Esophagus muscularis mucosa (tissue), 4 donors: ENCODE measurements at regions not wholly inside any gene's neighbourhood (a gene's known extent, or its start where the extent isn't known, plus 50 kb on each side); places are given as distances from the start of the nearest gene placed in this dataset.

Experiments used
- EP300 ChIP-seq: sonication (generic); formaldehyde crosslinking; IDR thresholded peaks from one replicate; pipeline ENCODE4 v1.6.1; 2017; ENCODE audit warnings: antibody characterized with exemption
- POLR2A ChIP-seq: fragments of 450-650 bp; IDR thresholded peaks from one replicate; pipeline ENCODE4 v1.6.1; 2017; ENCODE audit warnings: antibody characterized with exemption, moderate library complexity, mild to moderate bottlenecking, low read depth
- POLR2AphosphoS5 ChIP-seq, 2 donors: sonication (generic); formaldehyde crosslinking; IDR thresholded peaks; one replicate each; pipeline ENCODE4 v1.6.1; 2017; ENCODE audit warnings: antibody characterized with exemption in 2 of 2
- TF ChIP-seq, protein P1 (sequence below), 3 experiments: fragments of 200-600 bp in 2 of 3; fragments of 450-650 bp in 1 of 3; sonication (generic) in 2 of 3; IDR thresholded peaks; one replicate each; pipeline ENCODE4 v1.5.1; 2017 to 2019; ENCODE audit warnings: antibody characterized with exemption in 3 of 3, mild to moderate bottlenecking in 2 of 3, moderate library complexity in 1 of 3

DNA sequence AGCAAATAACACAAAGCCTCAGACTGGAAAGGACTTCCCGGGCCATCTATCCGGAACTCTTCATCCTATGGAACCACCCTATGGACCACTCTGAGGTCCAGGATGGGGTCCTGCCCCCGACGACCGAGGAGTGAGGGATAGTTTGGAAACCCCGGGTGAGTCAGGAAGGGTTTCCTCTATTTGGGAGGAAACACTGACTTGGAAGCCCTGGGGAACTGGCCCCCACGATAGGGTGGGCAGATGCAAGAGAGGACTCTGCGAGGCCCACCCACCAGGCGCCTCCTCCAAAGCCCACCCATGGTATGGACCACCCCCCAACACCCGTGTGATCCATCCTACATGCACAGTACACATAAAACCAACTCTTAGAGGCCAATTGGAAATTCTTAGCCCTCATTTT is 69.4 kb downstream of the CPN2 start:
- TF ChIP-seq, protein P1, sequence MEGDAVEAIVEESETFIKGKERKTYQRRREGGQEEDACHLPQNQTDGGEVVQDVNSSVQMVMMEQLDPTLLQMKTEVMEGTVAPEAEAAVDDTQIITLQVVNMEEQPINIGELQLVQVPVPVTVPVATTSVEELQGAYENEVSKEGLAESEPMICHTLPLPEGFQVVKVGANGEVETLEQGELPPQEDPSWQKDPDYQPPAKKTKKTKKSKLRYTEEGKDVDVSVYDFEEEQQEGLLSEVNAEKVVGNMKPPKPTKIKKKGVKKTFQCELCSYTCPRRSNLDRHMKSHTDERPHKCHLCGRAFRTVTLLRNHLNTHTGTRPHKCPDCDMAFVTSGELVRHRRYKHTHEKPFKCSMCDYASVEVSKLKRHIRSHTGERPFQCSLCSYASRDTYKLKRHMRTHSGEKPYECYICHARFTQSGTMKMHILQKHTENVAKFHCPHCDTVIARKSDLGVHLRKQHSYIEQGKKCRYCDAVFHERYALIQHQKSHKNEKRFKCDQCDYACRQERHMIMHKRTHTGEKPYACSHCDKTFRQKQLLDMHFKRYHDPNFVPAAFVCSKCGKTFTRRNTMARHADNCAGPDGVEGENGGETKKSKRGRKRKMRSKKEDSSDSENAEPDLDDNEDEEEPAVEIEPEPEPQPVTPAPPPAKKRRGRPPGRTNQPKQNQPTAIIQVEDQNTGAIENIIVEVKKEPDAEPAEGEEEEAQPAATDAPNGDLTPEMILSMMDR (IDR thresholded peaks at IDR 0.05) = no peak
- TF ChIP-seq EP300 = no peak
- no peak for TF ChIP-seq POLR2AphosphoS5 (IDR thresholded peaks at IDR 0.05)
- no peak for TF ChIP-seq POLR2A
